Right renal cortex interstitium (tissue), 3 donors: ENCODE measurements at regions not wholly inside any gene's neighbourhood (a gene's known extent, or its start where the extent isn't known, plus 50 kb on each side); places are given as distances from the start of the nearest gene placed in this dataset.
"Not testable (repeated sequence)": the region's sequence is repeated elsewhere in the genome, so short reads cannot be mapped to it uniquely, and the experiment has no call there.

ENCODE experiments used
- DNase-seq, 3 donors: peaks; one replicate each; pipeline ENCODE4 v3.0.0-alpha.2; 2013; ENCODE audit warnings: low read depth in 3 of 3, low spot score in 2 of 3

DNA sequence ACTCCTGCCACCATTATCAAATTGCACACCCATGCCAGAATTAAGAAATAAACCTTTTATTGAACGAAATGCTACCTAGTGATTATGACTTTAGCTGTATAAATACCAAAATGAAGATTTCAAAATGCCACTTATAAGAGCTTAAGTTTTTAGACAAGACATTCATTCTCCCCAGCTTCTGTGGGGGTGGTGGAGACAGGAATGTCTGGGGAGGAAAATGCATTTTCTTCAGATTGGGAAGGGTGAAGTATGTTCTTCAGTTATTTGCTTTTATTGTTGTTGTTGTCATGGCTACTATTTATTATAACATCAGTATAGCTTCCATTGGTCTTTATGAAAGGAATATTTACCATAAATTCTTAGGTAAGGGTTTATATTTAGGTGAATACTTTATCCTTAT is 132.7 kb upstream of the GMNC start:
- no peak for DNase-seq

DNA sequence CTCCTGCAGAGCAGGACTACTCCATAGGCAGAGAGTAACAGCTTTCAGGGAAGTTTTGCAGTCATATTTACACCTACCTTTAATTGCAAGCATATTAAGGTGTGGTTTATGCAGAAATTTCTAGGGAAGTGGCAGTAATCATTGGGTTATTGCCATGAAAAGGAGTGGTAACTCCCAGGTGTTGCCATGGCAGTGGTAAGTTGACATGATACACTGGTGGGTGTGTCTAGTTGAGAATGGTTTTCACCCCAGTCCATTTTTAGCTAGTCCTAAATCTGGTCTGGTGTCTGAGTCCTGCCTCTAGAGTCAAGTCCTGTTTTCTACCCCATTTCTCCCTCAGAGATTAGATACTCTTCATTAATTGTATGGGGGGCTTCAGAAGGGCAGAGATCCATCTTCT is 128.4 kb upstream of the GMNC start:
- no peak for DNase-seq

DNA sequence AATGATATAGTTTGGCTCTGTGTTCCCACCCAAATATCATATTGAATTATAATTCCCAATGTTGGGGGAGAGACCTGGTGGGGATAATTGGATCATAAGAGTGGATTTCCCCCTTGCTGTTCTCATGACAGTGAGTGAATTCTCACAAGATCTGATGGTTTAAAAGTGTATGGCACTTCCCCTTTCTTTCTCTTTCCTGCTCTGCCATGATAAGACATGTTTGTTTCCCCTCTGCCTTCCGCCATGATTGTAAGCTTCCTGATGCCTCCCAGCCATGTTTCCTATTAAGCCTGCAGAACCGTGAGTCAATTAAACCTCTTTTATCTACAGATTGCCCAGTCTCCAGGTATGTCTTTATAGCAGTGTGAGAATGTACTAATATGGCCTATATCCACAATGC is 126.7 kb upstream of the GMNC start:
- no peak for DNase-seq

DNA sequence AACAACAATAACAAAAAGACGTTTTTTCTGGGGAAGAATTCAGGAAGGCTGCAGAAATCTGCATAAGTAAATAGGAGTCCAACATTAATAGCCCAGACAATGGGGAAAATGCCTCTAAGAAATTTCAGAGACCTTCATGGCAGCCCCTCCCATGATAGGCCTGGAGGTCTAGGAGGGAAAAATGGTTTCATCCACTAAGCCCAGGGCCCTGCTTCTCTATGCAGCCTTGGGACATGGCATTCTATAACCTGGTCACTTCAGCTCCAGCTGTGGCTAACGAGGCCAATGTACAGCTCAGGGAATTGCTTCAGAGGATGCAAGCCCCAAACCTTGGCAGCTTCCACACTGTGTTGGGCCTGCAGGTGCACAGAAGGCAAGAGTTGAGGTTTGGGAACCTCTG is 125.6 kb upstream of the GMNC start:
- no peak for DNase-seq

DNA sequence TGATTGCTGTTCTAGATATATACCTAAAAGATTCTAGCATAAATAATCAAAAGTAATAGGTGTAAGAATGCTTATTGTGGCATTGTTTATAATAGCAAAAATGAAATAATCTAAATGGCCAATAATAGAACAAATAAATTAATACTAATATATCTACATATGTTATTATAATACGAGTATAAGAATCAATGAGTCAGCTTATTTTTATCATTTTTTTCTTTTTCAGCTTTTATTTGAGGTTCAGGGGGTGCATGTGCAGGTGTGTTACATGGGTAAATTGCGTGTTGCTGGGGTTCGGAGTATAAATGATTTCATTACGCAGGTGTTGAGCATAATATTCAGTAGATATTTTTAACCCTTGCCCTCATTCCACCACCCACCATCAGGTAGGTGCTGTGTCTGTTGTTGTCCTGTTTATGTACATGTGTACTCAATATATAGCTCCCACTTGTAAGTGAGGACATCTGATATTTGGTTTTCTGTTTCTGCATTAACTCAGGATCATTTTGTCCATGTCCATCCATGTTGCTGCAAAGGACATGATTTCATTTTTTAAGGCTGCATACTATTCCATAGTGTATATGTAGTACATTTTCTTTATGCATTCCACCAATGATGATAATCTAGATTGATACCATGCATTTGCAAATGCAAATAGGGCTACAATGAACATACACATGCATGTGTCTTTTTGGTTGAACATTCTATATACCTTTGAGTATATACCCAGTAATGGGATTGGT is 122.2 kb upstream of the GMNC start:
- no peak for DNase-seq

DNA sequence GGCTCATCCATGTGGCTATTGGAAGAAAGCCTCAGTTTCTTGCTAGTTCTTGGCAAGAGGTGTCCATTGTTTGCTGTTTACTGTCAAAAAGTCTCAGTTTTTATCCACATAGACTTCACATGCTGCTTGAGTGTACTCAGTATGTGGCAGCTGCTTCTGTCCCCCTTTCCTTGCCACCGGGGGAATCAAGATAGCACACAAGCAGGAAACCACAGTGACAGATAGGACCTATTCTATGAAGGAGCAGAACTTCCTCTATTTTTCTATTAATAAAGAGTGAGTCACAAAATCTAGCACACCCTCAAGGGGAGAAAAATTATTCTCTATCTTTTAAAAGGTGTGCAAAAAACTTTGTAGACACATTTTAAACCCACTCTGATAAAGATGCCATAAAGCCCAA is 121.4 kb upstream of the GMNC start:
- no peak for DNase-seq

DNA sequence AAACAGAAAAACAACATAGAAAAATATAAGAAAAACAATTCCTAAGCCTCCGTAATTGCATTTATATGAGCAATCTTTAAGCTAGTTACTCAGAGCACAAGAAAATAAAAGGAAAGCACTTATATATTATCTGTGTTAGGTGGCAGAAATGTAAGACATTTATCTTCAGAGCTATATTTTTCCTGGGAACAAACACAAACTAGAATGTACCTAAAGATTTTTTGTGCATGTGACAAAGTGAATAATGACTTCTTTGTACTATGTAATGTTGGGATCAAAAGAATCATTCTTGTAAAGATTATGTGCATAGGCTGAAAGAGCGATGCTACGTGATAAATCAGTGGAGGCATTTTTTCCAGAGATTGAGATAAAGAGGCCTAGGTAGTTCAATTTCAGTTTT is 111.3 kb upstream of the GMNC start:
- DNase-seq: no peak

DNA sequence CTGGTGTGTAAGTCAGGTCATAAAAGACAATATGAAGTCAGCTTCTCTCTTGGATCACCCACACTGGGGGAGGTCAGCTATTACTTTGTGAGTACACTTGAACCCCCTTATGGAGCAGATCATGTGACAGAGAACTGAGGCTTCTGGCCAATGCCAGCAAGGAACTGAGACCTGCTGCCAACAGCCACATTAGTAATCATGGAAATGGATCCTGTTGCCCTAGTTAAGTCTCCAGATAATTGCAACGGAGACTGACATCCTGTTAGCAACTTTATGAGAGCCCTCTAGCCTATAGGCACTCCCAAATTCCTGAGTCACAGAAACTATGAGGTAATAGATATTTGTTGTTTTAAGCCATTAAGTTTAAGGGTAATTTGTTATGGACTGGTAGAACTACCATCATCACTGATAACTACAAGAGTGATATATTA is 110.4 kb upstream of the GMNC start:
- no peak for DNase-seq

DNA sequence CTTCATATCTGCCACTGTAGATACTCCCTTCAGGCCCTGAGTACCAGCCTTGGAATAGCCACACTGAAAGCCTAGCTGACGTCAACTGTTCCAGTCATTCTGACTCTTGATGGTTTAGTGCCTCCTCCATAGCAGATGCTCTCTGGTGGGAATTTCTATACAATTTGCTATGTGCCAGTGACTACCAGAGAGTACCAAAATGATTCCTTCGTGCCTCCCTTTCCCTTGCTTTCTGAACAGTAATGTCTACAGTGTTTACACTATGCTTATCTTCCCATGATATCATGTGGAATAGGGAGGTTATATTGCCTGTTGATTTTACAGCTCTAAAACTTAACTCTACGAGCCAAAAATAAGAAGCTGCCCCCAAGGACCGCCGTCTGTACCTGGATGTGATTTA is 109.7 kb upstream of the GMNC start:
- no peak for DNase-seq

DNA sequence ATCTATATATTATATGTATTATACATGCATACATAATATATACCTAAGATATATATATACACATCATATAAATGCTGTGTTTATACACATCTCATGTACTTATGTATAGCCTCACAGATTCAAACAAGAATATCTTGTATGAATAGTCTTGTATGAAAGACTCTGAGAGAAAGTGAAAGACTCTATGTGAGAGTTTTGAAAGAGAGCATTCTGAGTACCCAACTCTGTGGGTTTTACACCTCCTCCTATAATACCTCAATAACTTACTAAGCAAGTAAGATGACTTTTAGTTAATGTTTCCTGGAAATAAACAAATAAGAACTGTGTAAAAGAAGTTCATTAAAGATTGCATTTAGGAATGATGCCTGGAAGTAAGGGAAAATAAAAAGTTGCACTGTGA is 108.1 kb upstream of the GMNC start:
- DNase-seq: no peak

DNA sequence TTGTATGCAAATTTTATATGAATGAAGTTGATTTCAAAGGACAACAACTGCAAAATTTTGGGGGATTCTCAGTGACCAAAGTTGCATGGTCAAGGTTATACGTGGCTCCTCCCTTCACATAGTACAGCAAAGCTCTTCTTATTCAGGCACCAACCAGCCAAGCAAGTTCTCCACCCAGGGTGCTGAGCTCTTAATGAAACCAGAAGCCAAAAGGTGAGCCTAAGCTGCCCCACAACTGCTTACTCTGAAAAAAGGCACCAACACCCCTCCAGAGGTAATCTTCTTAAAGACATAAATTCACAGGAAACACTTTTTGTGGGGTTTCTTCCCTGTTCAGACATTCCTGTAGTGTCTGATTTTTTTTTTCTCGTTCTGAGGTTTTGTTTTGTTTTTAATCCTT is 106.1 kb upstream of the GMNC start:
- DNase-seq: no peak

DNA sequence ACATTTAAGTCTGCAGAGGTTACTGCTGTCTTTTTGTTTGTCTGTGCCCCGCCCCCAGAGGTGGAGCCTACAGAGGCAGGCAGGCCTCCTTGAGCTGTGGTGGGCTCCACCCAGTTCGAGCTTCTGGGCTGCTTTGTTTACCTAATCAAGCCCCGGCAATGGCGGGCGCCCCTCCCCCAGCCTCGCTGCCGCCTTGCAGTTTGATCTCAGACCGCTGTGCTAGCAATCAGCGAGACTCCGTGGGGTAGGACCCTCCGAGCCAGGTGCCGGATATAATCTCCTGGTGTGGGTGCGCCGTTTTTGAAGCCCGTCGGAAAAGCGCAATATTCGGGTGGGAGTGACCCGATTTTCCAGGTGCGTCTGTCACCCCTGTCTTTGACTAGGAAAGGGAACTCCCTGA is 102.4 kb upstream of the GMNC start:
- DNase-seq: not testable (repeated sequence)

DNA sequence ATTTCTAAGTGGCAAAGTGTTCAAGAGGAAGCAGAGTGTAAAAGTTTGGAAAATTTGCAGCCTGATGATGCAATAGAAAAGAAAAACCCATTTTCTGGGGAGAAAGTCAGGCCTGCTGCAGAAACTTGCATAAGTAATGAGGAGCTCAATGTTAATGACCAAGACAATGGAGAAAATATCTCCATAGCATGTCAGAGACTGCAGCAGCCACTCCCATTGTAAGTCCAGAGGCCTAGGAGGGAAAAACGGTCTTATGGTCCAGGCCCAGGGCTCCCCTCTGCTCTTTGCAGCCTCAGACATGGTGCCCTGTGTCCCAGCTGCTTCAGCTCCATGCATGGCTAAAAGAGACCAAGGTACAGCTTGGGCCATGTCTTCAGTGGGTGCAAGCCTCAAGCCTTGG is 96.6 kb upstream of the GMNC start:
- DNase-seq: no peak

DNA sequence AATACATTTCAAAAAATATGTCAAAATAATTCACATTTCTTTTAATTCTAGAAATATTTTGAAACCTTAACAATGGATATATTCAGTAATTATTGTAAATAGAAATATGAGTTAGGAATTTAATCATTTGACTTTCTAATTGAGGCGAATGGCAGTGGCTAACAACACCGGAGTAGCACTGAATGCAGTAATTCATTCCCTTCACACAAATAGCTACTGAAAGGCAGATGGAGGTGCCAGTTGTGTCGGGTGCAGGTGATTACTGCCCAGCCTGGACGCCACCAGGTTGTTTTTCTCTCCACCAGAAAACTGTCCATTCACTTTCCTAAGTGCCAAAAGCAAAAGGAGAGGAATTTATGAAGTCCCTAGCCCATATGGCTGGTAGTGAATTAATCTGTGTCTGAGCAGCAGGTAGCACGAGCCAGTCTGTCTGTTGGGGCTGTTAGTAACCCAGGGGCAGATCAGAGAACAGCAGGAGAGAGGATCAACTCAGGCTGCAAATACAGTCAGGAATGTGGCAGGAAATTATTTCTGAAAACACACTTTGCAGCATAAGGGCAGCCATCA is 79.3 kb upstream of the GMNC start:
- DNase-seq: no peak

DNA sequence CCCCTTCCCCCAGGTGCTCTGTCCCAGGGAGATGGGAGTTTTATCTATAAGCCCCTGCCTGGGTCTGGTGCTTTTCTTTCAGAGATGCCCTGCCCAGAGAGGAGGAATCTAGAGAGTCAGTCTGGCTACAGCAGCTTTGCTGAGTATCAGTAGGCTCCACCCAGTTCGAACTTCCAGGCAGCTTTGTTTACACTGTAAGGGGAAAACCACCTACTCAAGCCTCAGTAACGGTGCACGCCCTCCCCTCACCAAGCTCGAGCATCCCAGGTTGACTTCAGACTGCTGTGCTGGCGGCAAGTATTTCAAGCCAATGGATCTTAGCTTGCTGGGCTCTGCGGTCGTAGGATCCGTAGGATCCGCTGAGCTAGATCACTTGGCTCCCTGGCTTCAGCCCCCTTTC is 72.1 kb upstream of the GMNC start:
- DNase-seq: not testable (repeated sequence)

DNA sequence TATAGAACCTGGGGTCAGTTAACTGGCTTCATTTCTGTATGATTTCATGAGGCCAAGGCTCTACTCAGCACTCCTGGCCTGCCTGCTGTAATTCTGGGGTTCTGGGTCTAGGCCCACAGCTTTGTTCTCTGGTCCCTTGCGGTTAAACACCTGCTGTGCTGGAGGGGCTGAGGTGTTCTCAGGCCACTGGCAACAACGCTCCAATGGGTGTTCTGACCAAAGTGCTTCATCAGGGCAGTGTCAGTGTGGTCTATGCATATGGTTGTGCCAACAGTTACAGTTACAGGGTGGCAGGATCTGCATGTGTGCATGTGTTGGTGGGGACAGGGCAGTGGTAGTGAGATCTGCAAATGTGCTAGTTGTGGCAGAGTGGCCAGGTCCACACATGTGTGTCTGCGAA is 64.1 kb upstream of the GMNC start:
- no peak for DNase-seq

DNA sequence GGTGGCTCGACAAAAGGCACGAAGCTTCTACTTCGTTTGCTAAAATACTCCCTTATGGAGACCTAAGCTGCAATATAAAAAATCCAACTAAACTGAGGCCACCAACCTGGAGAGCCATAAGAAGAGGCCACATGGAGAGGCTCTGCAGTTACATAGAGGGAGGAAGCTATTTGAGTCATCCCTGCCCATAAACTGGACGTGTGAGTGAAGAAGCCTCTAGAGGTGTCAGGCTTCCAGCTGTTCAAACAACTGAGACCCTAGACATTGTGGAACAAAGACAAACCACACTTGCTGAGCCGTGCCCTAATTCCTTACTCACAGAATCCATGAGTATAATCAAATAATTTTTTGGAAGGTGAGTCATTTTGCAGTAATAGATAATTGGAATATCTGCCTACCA is 50.2 kb upstream of the GMNC start:
- DNase-seq: no peak
